ENCODE measurements at regions not wholly inside any gene's neighbourhood (a gene's known extent, or its start where the extent isn't known, plus 50 kb on each side); places are given as distances from the start of the nearest gene placed in this dataset.
"Not testable (repeated sequence)": the region's sequence is repeated elsewhere in the genome, so short reads cannot be mapped to it uniquely, and the experiment has no call there.

- in situ Hi-C loops (cut with HindIII; ENCODE audit: low pct_ligation_motif_present, low pct_unique_long_range_greater_than_20kb, low sequenced_read_pairs): no loop called here
- DNase-seq: no peak
These were observed 64.7 kb upstream of the CCDC39 start for GRCh38 chr3:180743813-180744590.

GRCh38 chr3:180747805-180748361 is 68.6 kb upstream of the CCDC39 start:
- DNase-seq: no peak
- in situ Hi-C loops (cut with HindIII; ENCODE audit: low pct_ligation_motif_present, low pct_unique_long_range_greater_than_20kb, low sequenced_read_pairs): no loop called here

GRCh38 chr3:180749322-180749721 is 70.0 kb upstream of the CCDC39 start:
- in situ Hi-C loops (cut with HindIII; ENCODE audit: low pct_ligation_motif_present, low pct_unique_long_range_greater_than_20kb, low sequenced_read_pairs): no loop called here
- no peak for DNase-seq

- in situ Hi-C loops (cut with HindIII; ENCODE audit: low pct_ligation_motif_present, low pct_unique_long_range_greater_than_20kb, low sequenced_read_pairs): no loop called here
These were observed 70.5 kb upstream of the CCDC39 start for GRCh38 chr3:180749796-180750195.

GRCh38 chr3:180755556-180755955 is 76.3 kb upstream of the CCDC39 start:
- DNase-seq: no peak
- in situ Hi-C loops (cut with HindIII; ENCODE audit: low pct_ligation_motif_present, low pct_unique_long_range_greater_than_20kb, low sequenced_read_pairs): no loop called here

More at GRCh38 chr3:180749796-180750195, 70.5 kb upstream of the CCDC39 start:
- no peak for DNase-seq

GRCh38 chr3:180762866-180763265 is 83.6 kb upstream of the CCDC39 start:
- DNase-seq: no peak
- in situ Hi-C loops (cut with HindIII; ENCODE audit: low pct_ligation_motif_present, low pct_unique_long_range_greater_than_20kb, low sequenced_read_pairs): no loop called here

GRCh38 chr3:180764481-180764880 is 85.2 kb upstream of the CCDC39 start:
- no peak for DNase-seq
- in situ Hi-C loops (cut with HindIII; ENCODE audit: low pct_ligation_motif_present, low pct_unique_long_range_greater_than_20kb, low sequenced_read_pairs): no loop called here

GRCh38 chr3:180770639-180771038 is 91.3 kb upstream of the CCDC39 start:
- in situ Hi-C loops (cut with HindIII; ENCODE audit: low pct_ligation_motif_present, low pct_unique_long_range_greater_than_20kb, low sequenced_read_pairs): no loop called here
- no peak for DNase-seq

GRCh38 chr3:180776433-180776832 is 97.1 kb upstream of the CCDC39 start:
- in situ Hi-C loops (cut with HindIII; ENCODE audit: low pct_ligation_motif_present, low pct_unique_long_range_greater_than_20kb, low sequenced_read_pairs): no loop called here
- no peak for DNase-seq

- DNase-seq: no peak
- in situ Hi-C loops (cut with HindIII; ENCODE audit: low pct_ligation_motif_present, low pct_unique_long_range_greater_than_20kb, low sequenced_read_pairs): no loop called here
These were observed 103.1 kb upstream of the CCDC39 start for GRCh38 chr3:180782195-180782984.

- in situ Hi-C loops (cut with HindIII; ENCODE audit: low pct_ligation_motif_present, low pct_unique_long_range_greater_than_20kb, low sequenced_read_pairs); DNase-seq: not testable (repeated sequence)
These were observed 106.9 kb upstream of the CCDC39 start for GRCh38 chr3:180786227-180786626.

GRCh38 chr3:180789774-180790173 is 110.5 kb upstream of the CCDC39 start:
- in situ Hi-C loops (cut with HindIII; ENCODE audit: low pct_ligation_motif_present, low pct_unique_long_range_greater_than_20kb, low sequenced_read_pairs): no loop called here
- DNase-seq: no peak

GRCh38 chr3:180798197-180798596 is 114.3 kb upstream of the FXR1 start:
- DNase-seq: no peak
- in situ Hi-C loops (cut with HindIII; ENCODE audit: low pct_ligation_motif_present, low pct_unique_long_range_greater_than_20kb, low sequenced_read_pairs): no loop called here

GRCh38 chr3:180802837-180803236 is 109.6 kb upstream of the FXR1 start:
- peak; percentile 30 for DNase-seq
- in situ Hi-C loops (cut with HindIII; ENCODE audit: low pct_ligation_motif_present, low pct_unique_long_range_greater_than_20kb, low sequenced_read_pairs): no loop called here

- DNase-seq: no peak
- in situ Hi-C loops (cut with HindIII; ENCODE audit: low pct_ligation_motif_present, low pct_unique_long_range_greater_than_20kb, low sequenced_read_pairs): no loop called here
These were observed 107.6 kb upstream of the FXR1 start for GRCh38 chr3:180804916-180805315.

GRCh38 chr3:180808823-180809575 is 103.5 kb upstream of the FXR1 start:
- in situ Hi-C loops (cut with HindIII; ENCODE audit: low pct_ligation_motif_present, low pct_unique_long_range_greater_than_20kb, low sequenced_read_pairs): no loop called here
- no peak for DNase-seq

GRCh38 chr3:180820400-180820799 is 92.1 kb upstream of the FXR1 start:
- DNase-seq: no peak
- in situ Hi-C loops (cut with HindIII; ENCODE audit: low pct_ligation_motif_present, low pct_unique_long_range_greater_than_20kb, low sequenced_read_pairs): no loop called here

GRCh38 chr3:180825964-180826363 is 86.5 kb upstream of the FXR1 start:
- in situ Hi-C loops (cut with HindIII; ENCODE audit: low pct_ligation_motif_present, low pct_unique_long_range_greater_than_20kb, low sequenced_read_pairs): no loop called here
- no peak for DNase-seq

GRCh38 chr3:180827171-180827570 is 85.3 kb upstream of the FXR1 start:
- in situ Hi-C loops (cut with HindIII; ENCODE audit: low pct_ligation_motif_present, low pct_unique_long_range_greater_than_20kb, low sequenced_read_pairs): no loop called here
- DNase-seq: no peak

All from ACHN (cell line).